GM12872 (cell line): ENCODE measurements at regions not wholly inside any gene's neighbourhood (a gene's known extent, or its start where the extent isn't known, plus 50 kb on each side); places are given as distances from the start of the nearest gene placed in this dataset.

Experiments
- TF ChIP-seq, protein P1 (sequence below): IDR thresholded peaks from 3 replicates; pipeline ENCODE4 v1.5.1; 2011; ENCODE audit warnings: low read depth, mild to moderate bottlenecking, low read length, moderate library complexity; ENCODE audit not compliant: insufficient read depth

DNA sequence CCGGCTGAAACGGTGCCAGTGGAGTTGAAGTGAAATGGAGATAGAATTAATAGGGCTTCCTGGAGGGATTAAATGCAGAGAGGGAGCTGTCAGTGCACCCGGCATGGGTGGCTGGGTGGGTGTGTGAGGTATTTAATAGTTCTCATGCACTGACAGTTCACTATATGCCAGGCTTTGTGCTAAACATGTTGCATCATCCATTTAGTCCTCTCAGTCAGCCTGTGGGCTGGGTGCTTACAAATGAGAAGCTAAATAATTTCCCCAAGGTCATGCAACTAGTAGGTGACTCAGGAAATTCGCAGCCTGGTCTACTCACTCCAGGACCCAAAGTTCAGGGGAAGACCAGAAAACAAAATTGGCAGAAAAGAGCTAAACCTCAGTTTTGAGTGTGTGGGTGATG is 63.5 kb upstream of the SPATA13 start:
- TF ChIP-seq, protein P1, sequence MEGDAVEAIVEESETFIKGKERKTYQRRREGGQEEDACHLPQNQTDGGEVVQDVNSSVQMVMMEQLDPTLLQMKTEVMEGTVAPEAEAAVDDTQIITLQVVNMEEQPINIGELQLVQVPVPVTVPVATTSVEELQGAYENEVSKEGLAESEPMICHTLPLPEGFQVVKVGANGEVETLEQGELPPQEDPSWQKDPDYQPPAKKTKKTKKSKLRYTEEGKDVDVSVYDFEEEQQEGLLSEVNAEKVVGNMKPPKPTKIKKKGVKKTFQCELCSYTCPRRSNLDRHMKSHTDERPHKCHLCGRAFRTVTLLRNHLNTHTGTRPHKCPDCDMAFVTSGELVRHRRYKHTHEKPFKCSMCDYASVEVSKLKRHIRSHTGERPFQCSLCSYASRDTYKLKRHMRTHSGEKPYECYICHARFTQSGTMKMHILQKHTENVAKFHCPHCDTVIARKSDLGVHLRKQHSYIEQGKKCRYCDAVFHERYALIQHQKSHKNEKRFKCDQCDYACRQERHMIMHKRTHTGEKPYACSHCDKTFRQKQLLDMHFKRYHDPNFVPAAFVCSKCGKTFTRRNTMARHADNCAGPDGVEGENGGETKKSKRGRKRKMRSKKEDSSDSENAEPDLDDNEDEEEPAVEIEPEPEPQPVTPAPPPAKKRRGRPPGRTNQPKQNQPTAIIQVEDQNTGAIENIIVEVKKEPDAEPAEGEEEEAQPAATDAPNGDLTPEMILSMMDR: no peak

GRCh38 chr13:24097667-24098066 is 62.9 kb upstream of the SPATA13 start:
- TF ChIP-seq, protein P1: no peak

DNA sequence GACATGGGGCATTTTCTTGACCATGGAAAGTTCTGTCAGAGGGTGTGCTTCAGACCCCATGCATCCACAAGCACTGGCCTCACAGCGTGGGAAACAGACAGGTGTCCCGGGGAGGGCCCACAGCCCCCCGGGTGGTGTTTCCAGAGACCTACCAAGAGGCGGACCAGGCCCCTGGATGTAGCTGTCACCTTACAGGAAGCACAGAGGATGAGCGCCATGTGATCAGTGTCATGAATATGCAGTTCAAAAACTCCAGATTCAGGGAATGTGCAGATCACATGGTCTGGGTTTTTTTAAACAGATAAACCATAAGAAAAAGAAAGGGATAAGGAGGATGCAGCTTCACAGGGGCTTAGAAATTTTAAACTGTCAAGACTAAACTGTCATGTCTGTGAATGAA is 61.0 kb upstream of the SPATA13 start:
- TF ChIP-seq, protein P1: no peak

- TF ChIP-seq, protein P1: no peak
These were observed 60.3 kb upstream of the SPATA13 start for GRCh38 chr13:24100188-24100587.

DNA sequence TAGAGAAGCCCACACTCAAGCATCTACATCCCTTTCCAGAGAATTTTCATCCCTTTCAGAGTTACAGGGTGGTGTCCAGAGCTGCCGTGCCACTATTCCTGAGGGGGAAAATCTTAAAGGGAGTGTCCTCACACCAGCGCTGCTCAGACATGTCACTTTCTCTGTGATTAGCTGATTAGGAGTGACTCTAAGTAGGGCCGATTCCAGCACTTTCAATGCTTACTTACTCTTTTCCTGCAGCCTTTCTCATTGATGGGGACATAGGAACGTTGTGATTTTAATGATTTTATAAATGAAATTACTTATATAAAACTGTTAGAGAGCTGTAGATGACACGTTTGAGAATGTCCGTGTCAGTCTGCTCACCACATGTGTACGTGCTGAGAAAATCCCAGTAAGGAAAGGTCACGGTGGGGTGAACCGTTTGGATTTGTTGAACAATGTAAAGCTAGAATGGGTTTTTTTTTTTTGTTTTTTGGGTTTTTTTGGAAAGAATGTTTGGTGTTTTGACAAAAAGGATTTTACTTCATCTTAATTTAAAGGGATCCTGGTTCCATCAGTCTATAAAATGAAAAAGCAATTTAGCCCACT is 56.6 kb upstream of the SPATA13 start:
- TF ChIP-seq, protein P1: no peak

DNA sequence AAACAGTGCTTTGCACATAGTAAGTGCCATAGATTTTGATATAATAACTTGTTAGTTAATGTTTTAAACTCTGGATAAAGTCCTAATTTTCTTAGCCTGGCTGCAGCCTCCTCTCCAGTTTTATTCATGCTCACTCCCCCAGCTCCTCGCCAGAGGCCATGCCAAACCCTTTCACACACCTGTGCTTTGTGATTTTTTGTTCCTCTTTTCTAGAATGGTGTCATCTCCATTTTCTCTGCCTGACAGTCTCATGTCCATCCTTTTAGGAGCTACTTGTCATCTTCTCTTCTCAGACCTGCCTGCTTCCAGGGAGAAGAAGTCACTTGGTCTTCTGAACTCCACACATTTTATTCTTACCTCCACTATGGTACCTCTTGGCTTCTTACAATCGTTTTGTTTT is 55.8 kb upstream of the SPATA13 start:
- TF ChIP-seq, protein P1: no peak

DNA sequence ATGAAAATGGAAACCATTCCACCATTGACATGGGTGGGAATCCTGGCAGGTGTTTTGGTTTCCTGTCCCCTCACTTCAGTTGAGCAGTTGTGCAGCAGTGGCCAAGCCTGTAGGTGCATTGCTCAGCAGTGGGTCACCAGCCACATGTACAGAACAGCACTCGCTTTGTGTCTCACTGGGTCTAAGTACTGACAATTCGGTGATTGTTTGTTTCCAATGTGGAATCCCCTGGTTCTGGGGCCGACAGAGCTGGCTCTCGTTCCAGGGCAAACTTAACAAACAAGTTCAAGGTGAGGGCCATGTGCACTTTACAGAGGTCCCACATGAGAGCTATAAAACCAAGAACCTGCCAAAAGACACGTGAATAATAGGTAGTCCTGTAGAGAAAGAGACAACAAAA is 54.1 kb upstream of the SPATA13 start:
- TF ChIP-seq, protein P1: no peak
